ENCODE measurements at regions not wholly inside any gene's neighbourhood (a gene's known extent, or its start where the extent isn't known, plus 50 kb on each side); places are given as distances from the start of the nearest gene placed in this dataset.

- no peaks in the 10 kb centered on the region for H3K27me3 ChIP-seq
- H3K4me3 ChIP-seq (replicated peaks in 1 of 3): no peak overlapping the region
- H3K36me3 ChIP-seq: no peaks in the 10 kb centered on the region
- no peaks in the 10 kb centered on the region for H3K9me3 ChIP-seq
- intact Hi-C loops (cut with DNase I): no loop called here
- 81 to 85% methylated on average over 4 of the region's 4 CpGs for WGBS, 2 donors
- DNase-seq: no peak
- H3K4me1 ChIP-seq: no peaks in the 10 kb centered on the region
- no peak overlapping the region for H3K27ac ChIP-seq
- TF ChIP-seq, protein P1, sequence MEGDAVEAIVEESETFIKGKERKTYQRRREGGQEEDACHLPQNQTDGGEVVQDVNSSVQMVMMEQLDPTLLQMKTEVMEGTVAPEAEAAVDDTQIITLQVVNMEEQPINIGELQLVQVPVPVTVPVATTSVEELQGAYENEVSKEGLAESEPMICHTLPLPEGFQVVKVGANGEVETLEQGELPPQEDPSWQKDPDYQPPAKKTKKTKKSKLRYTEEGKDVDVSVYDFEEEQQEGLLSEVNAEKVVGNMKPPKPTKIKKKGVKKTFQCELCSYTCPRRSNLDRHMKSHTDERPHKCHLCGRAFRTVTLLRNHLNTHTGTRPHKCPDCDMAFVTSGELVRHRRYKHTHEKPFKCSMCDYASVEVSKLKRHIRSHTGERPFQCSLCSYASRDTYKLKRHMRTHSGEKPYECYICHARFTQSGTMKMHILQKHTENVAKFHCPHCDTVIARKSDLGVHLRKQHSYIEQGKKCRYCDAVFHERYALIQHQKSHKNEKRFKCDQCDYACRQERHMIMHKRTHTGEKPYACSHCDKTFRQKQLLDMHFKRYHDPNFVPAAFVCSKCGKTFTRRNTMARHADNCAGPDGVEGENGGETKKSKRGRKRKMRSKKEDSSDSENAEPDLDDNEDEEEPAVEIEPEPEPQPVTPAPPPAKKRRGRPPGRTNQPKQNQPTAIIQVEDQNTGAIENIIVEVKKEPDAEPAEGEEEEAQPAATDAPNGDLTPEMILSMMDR (IDR thresholded peaks at IDR 0.05): no peak
- TF ChIP-seq POLR2A (IDR thresholded peaks at IDR 0.05): no peak
These were observed 413.0 kb downstream of the BMP2 start for GRCh38 chr20:7180256-7181045.

GRCh38 chr20:7189231-7189630 is 421.7 kb downstream of the BMP2 start:
- no peaks in the 10 kb centered on the region for H3K27me3 ChIP-seq
- TF ChIP-seq POLR2A (IDR thresholded peaks at IDR 0.05): no peak
- TF ChIP-seq, protein P1 (IDR thresholded peaks at IDR 0.05): no peak
- no peaks in the 10 kb centered on the region for H3K9me3 ChIP-seq
- H3K4me3 ChIP-seq (replicated peaks in 1 of 3): no peak overlapping the region
- 81 to 83% methylated on average over 2 of the region's 2 CpGs for WGBS, 2 donors
- intact Hi-C loops (cut with DNase I): no loop called here
- no peaks in the 10 kb centered on the region for H3K4me1 ChIP-seq
- no peak overlapping the region for H3K27ac ChIP-seq
- DNase-seq: no peak
- no peaks in the 10 kb centered on the region for H3K36me3 ChIP-seq

GRCh38 chr20:7193681-7194080 is 426.2 kb downstream of the BMP2 start:
- no peaks in the 10 kb centered on the region for H3K9me3 ChIP-seq
- no peaks in the 10 kb centered on the region for H3K36me3 ChIP-seq
- no peak overlapping the region for H3K27ac ChIP-seq
- intact Hi-C loops (cut with DNase I): no loop called here
- no peaks in the 10 kb centered on the region for H3K4me1 ChIP-seq
- TF ChIP-seq, protein P1 (IDR thresholded peaks at IDR 0.05): no peak
- no peak for TF ChIP-seq POLR2A (IDR thresholded peaks at IDR 0.05)
- H3K27me3 ChIP-seq: no peaks in the 10 kb centered on the region
- DNase-seq: no peak
- H3K4me3 ChIP-seq (replicated peaks in 1 of 3): no peak overlapping the region
- WGBS, 2 donors: 92% methylated on average over 4 of the region's 4 CpGs

DNA sequence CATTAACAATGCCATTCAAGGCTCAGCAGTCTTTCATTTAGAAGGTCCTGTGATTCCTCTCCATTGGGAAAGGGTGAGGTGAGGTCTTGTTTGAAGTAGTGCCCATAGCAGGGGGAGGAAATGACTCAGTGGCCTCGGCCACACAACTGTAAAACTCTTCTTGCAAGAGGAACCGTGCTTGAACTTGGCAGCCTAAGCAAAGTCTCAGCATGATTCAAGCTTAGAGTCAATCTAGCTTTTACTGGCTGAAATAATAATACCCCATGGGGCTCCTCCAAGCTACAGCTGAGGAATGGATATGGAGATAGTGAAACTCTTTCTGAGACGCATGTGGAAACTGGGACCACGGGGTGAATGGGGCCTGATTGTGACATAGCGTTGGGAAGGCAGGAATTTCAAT is 428.2 kb downstream of the BMP2 start:
- intact Hi-C loops (cut with DNase I): no loop called here
- no peaks in the 10 kb centered on the region for H3K4me1 ChIP-seq
- H3K4me3 ChIP-seq (replicated peaks in 1 of 3): no peak overlapping the region
- H3K36me3 ChIP-seq: no peaks in the 10 kb centered on the region
- DNase-seq: no peak
- H3K9me3 ChIP-seq: no peaks in the 10 kb centered on the region
- WGBS, 2 donors: 65 to 72% methylated on average over 5 of the region's 5 CpGs
- TF ChIP-seq, protein P1 (IDR thresholded peaks at IDR 0.05): no peak
- no peak for TF ChIP-seq POLR2A (IDR thresholded peaks at IDR 0.05)
- no peak overlapping the region for H3K27ac ChIP-seq
- no peaks in the 10 kb centered on the region for H3K27me3 ChIP-seq

DNA sequence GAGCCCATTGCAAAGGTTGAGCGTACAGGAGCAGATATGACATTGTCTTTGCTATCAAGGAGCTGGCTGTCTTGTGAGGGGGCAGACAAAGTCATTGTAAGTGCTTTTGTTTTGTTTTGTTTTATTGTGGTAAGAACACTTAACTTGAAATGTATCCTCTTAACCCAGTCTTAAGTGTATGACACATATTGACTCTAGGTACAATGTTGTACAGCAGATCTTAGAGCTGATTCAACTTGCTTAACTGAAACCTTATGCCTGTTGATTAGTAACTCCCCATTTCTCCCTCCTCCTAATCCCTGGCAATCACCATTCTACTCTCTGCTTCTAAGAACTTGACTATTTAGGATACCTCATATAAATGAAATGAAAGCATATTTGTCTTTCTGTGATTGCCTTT is 429.0 kb downstream of the BMP2 start:
- 90 to 95% methylated on average over 1 of the region's 1 CpG for WGBS, 2 donors
- intact Hi-C loops (cut with DNase I): no loop called here
- TF ChIP-seq, protein P1 (IDR thresholded peaks at IDR 0.05): no peak
- no peak for TF ChIP-seq POLR2A (IDR thresholded peaks at IDR 0.05)
- Histone ChIP-seq H3K9me3 (no peaks in the 10 kb centered on the region), H3K36me3 (no peaks in the 10 kb centered on the region), H3K27me3 (no peaks in the 10 kb centered on the region), H3K27ac (no peak overlapping the region), H3K4me3 (replicated peaks in 1 of 3) (no peak overlapping the region), H3K4me1 (no peaks in the 10 kb centered on the region)
- no peak for DNase-seq
